Glutamatergic neuron (in vitro differentiated cells): ENCODE measurements at regions not wholly inside any gene's neighbourhood (a gene's known extent, or its start where the extent isn't known, plus 50 kb on each side); places are given as distances from the start of the nearest gene placed in this dataset.
"Not testable (repeated sequence)": the region's sequence is repeated elsewhere in the genome, so short reads cannot be mapped to it uniquely, and the experiment has no call there.

ENCODE experiments used
- DNase-seq: peaks from one replicate; pipeline ENCODE4 v3.0.0; 2022
- H3K27ac Mint-ChIP-seq: one replicate; pipeline ENCODE4 v1.8.0; 2020; ENCODE audit warnings: mild to moderate bottlenecking, mixed read lengths, inconsistent platforms; ENCODE audit not compliant: unreplicated experiment
- H3K27me3 Mint-ChIP-seq: one replicate; pipeline ENCODE4 v1.8.0; 2020; ENCODE audit warnings: mild to moderate bottlenecking, moderate library complexity, mixed read lengths, inconsistent platforms; ENCODE audit not compliant: unreplicated experiment
- H3K36me3 Mint-ChIP-seq: one replicate; pipeline ENCODE4 v1.8.0; 2020; ENCODE audit warnings: mild to moderate bottlenecking, mixed read lengths, inconsistent platforms; ENCODE audit not compliant: unreplicated experiment
- H3K4me1 Mint-ChIP-seq: one replicate; pipeline ENCODE4 v1.8.0; 2020; ENCODE audit warnings: mild to moderate bottlenecking, low read depth, mixed read lengths, inconsistent platforms; ENCODE audit not compliant: unreplicated experiment
- H3K4me3 Mint-ChIP-seq: one replicate; pipeline ENCODE4 v1.8.0; 2020; ENCODE audit warnings: mild to moderate bottlenecking, mixed read lengths, inconsistent platforms; ENCODE audit not compliant: unreplicated experiment
- H3K9me3 Mint-ChIP-seq: one replicate; pipeline ENCODE4 v1.8.0; 2020; ENCODE audit warnings: mild to moderate bottlenecking, moderate library complexity, mixed read lengths, inconsistent platforms; ENCODE audit not compliant: unreplicated experiment
- CTCF ChIP-seq: fragments of 200-600 bp; sonication (generic); IDR thresholded peaks from one replicate; pipeline ENCODE4 v1.5.0; 2021; ENCODE audit not compliant: partially characterized antibody, unreplicated experiment

- no peak for TF ChIP-seq CTCF
- no peak for DNase-seq
- Mint-ChIP-seq H3K4me3 (no peak overlapping the region), H3K36me3 (no peaks in the 10 kb centered on the region), H3K4me1 (no peaks in the 10 kb centered on the region), H3K27ac (no peak overlapping the region), H3K27me3 (no peaks in the 10 kb centered on the region), H3K9me3 (no peaks in the 10 kb centered on the region)
Measured at GRCh38 chr1:81729239-81729638, 71.5 kb upstream of the ADGRL2 start.

GRCh38 chr1:81725823-81726222 is 74.9 kb upstream of the ADGRL2 start:
- Mint-ChIP-seq H3K9me3 (no peaks in the 10 kb centered on the region), H3K4me3 (no peak overlapping the region), H3K36me3 (no peaks in the 10 kb centered on the region), H3K27ac (no peak overlapping the region), H3K27me3 (peaks cover 2% of the 10 kb centered on the region), H3K4me1 (no peaks in the 10 kb centered on the region)
- no peak for TF ChIP-seq CTCF
- DNase-seq: no peak

GRCh38 chr1:81722631-81723328 is 78.0 kb upstream of the ADGRL2 start:
- DNase-seq, H3K4me1 Mint-ChIP-seq, H3K27ac Mint-ChIP-seq, H3K9me3 Mint-ChIP-seq, H3K4me3 Mint-ChIP-seq, H3K36me3 Mint-ChIP-seq, H3K27me3 Mint-ChIP-seq: not testable (repeated sequence)

GRCh38 chr1:81720256-81720655 is 80.5 kb upstream of the ADGRL2 start:
- DNase-seq, H3K4me3 Mint-ChIP-seq, H3K27me3 Mint-ChIP-seq, H3K36me3 Mint-ChIP-seq, H3K9me3 Mint-ChIP-seq, H3K27ac Mint-ChIP-seq, H3K4me1 Mint-ChIP-seq: not testable (repeated sequence)

GRCh38 chr1:81717230-81717629 is 83.5 kb upstream of the ADGRL2 start:
- DNase-seq: no peak
- H3K4me3 Mint-ChIP-seq: no peak overlapping the region
- no peaks in the 10 kb centered on the region for H3K27me3 Mint-ChIP-seq
- H3K27ac Mint-ChIP-seq: no peak overlapping the region
- H3K4me1 Mint-ChIP-seq: peaks cover 3% of the 10 kb centered on the region
- TF ChIP-seq CTCF: no peak
- peaks cover 3% of the 10 kb centered on the region for H3K9me3 Mint-ChIP-seq
- no peaks in the 10 kb centered on the region for H3K36me3 Mint-ChIP-seq

GRCh38 chr1:81715391-81715790 is 85.3 kb upstream of the ADGRL2 start:
- no peak for TF ChIP-seq CTCF
- Mint-ChIP-seq H3K27me3 (no peaks in the 10 kb centered on the region), H3K36me3 (no peaks in the 10 kb centered on the region), H3K4me1 (peaks cover 3% of the 10 kb centered on the region), H3K27ac (no peak overlapping the region), H3K9me3 (peaks cover 2% of the 10 kb centered on the region), H3K4me3 (no peak overlapping the region)
- no peak for DNase-seq
